Smooth muscle cell (in vitro differentiated cells): ENCODE measurements at regions not wholly inside any gene's neighbourhood (a gene's known extent, or its start where the extent isn't known, plus 50 kb on each side); places are given as distances from the start of the nearest gene placed in this dataset.
A peak's percentile ranks its signal among the peaks of the same experiment; 100 is the strongest.

Experiments
- DNase-seq: peaks from one replicate; lab custom pipeline; 2025; ENCODE audit not compliant: unreplicated experiment; lab: John Stamatoyannopoulos, UW
- H2AFZ ChIP-seq: fragments of 200-600 bp; sonication (generic); 2 replicates; pipeline ENCODE4 v1.6.0; 2016; ENCODE audit warnings: antibody characterized with exemption, low read depth, mild to moderate bottlenecking
- H3F3A ChIP-seq: fragments of 200-600 bp; sonication (generic); 2 replicates; pipeline ENCODE4 v1.6.0; 2017; ENCODE audit warnings: antibody characterized with exemption, low read depth
- H3K27ac ChIP-seq: fragments of 200-600 bp; sonication (generic); 2 replicates; pipeline ENCODE4 v1.5.1; 2016; ENCODE audit warnings: low read depth, mild to moderate bottlenecking
- H3K27me3 ChIP-seq: fragments of 200-600 bp; sonication (generic); 2 replicates; pipeline ENCODE4 v1.6.1; 2016; ENCODE audit warnings: low read depth, mild to moderate bottlenecking
- H3K36me3 ChIP-seq: fragments of 200-600 bp; sonication (generic); 2 replicates; pipeline ENCODE4 v1.5.1; 2016; ENCODE audit warnings: low read depth
- H3K4me1 ChIP-seq: fragments of 200-600 bp; sonication (generic); 2 replicates; pipeline ENCODE4 v1.5.1; 2016; ENCODE audit warnings: low read depth
- H3K4me2 ChIP-seq: fragments of 200-600 bp; sonication (generic); 2 replicates; pipeline ENCODE4 v1.6.0; 2016; ENCODE audit warnings: mild to moderate bottlenecking
- H3K4me3 ChIP-seq: fragments of 200-600 bp; sonication (generic); 2 replicates; pipeline ENCODE4 v1.5.1; 2016; ENCODE audit warnings: mild to moderate bottlenecking
- H3K79me2 ChIP-seq: fragments of 200-600 bp; sonication (generic); 2 replicates; pipeline ENCODE4 v1.6.0; 2016; ENCODE audit warnings: low read depth, mild to moderate bottlenecking
- H3K9ac ChIP-seq: fragments of 200-600 bp; sonication (generic); 2 replicates; pipeline ENCODE4 v1.6.0; 2016; ENCODE audit warnings: low read depth
- H3K9me3 ChIP-seq: fragments of 200-600 bp; sonication (generic); replicated peaks from 2 replicates; pipeline ENCODE4 v1.5.1; 2016; ENCODE audit warnings: low read depth
- H4K20me1 ChIP-seq: fragments of 200-600 bp; sonication (generic); 2 replicates; pipeline ENCODE4 v1.6.0; 2016; ENCODE audit warnings: low read depth
- WGBS: methylation state at CpG from one replicate; pipeline ENCODE4 v1.1.7; 2016; ENCODE audit warnings: low lambda C conversion rate; 5-methylcytosine and 5-hydroxymethylcytosine counted together
- TF ChIP-seq, protein P1 (sequence below): fragments of 200-600 bp; sonication (generic); IDR thresholded peaks from 2 replicates; pipeline ENCODE4 v1.5.1; 2017; ENCODE audit warnings: borderline replicate concordance, mild to moderate bottlenecking, antibody characterized with exemption; ENCODE audit not compliant: insufficient read depth, poor library complexity, severe bottlenecking

DNA sequence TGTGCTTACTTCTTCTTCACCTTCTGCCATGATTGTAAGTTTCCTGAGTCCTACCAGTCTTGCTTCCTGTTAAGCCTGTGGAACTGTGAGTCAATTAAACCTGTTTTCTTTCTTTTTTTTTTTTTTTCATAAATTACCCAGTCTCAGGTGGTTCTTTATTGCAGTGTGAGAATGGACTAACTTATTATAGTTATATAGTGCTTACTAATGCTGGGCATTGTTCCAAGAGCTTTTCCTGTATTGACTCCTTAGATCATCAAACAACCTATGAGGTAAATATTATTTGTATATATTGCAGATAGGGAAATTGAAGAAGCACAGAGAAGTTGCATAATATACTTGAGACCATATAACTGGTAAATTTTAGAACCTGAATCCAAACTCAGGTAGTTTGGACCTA lies 98.1 kb downstream of the MBL2 start:
- no peak overlapping the region for H3K4me2 ChIP-seq
- no peak overlapping the region for H3K4me3 ChIP-seq
- H2AFZ ChIP-seq, result no peak overlapping the region
- TF ChIP-seq, protein P1, sequence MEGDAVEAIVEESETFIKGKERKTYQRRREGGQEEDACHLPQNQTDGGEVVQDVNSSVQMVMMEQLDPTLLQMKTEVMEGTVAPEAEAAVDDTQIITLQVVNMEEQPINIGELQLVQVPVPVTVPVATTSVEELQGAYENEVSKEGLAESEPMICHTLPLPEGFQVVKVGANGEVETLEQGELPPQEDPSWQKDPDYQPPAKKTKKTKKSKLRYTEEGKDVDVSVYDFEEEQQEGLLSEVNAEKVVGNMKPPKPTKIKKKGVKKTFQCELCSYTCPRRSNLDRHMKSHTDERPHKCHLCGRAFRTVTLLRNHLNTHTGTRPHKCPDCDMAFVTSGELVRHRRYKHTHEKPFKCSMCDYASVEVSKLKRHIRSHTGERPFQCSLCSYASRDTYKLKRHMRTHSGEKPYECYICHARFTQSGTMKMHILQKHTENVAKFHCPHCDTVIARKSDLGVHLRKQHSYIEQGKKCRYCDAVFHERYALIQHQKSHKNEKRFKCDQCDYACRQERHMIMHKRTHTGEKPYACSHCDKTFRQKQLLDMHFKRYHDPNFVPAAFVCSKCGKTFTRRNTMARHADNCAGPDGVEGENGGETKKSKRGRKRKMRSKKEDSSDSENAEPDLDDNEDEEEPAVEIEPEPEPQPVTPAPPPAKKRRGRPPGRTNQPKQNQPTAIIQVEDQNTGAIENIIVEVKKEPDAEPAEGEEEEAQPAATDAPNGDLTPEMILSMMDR, result no peak
- H3K4me1 ChIP-seq, result peaks cover 7% of the 10 kb centered on the region
- H3K27me3 ChIP-seq, result no peaks in the 10 kb centered on the region
- peaks cover 9% of the 10 kb centered on the region for H3F3A ChIP-seq
- no peaks in the 10 kb centered on the region for H3K36me3 ChIP-seq
- no peaks in the 10 kb centered on the region for H3K9me3 ChIP-seq
- no peaks in the 10 kb centered on the region for H4K20me1 ChIP-seq
- H3K79me2 ChIP-seq, result no peaks in the 10 kb centered on the region
- no peak overlapping the region for H3K9ac ChIP-seq
- H3K27ac ChIP-seq, result no peak overlapping the region
- no peak for DNase-seq

DNA sequence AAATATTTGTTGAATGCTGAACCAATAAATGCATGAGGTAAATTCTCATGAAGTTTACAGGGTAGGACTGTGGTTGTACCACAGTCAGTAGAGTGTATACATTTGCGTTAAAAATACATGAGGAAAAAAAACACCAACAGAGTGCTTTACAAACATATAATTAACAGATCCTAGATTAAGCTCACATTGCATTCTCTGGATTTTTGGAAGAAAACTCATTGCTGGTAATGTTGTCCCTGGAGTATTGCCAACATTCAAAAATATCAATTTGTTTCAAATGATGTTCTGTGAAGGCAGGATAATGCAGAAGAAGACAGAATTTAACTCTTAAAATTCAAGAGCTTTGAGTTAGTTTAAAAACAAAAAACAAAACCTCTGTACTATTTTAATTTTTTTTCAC lies 95.5 kb downstream of the MBL2 start:
- H3K9me3 ChIP-seq, result no peaks in the 10 kb centered on the region
- 3% methylated on average over 1 of the region's 1 CpG for WGBS
- H2AFZ ChIP-seq, result no peak overlapping the region
- TF ChIP-seq, protein P1, result no peak
- no peaks in the 10 kb centered on the region for H3K36me3 ChIP-seq
- peak overlapping the region; percentile 21 for H3K27ac ChIP-seq
- peak overlapping the region; percentile 28 for H3K4me2 ChIP-seq
- peaks cover 9% of the 10 kb centered on the region for H3F3A ChIP-seq
- peaks cover 17% of the 10 kb centered on the region for H3K4me1 ChIP-seq
- H3K9ac ChIP-seq, result no peak overlapping the region
- H4K20me1 ChIP-seq, result no peaks in the 10 kb centered on the region
- no peak overlapping the region for H3K4me3 ChIP-seq
- no peaks in the 10 kb centered on the region for H3K27me3 ChIP-seq
- no peaks in the 10 kb centered on the region for H3K79me2 ChIP-seq
- no peak for DNase-seq

DNA sequence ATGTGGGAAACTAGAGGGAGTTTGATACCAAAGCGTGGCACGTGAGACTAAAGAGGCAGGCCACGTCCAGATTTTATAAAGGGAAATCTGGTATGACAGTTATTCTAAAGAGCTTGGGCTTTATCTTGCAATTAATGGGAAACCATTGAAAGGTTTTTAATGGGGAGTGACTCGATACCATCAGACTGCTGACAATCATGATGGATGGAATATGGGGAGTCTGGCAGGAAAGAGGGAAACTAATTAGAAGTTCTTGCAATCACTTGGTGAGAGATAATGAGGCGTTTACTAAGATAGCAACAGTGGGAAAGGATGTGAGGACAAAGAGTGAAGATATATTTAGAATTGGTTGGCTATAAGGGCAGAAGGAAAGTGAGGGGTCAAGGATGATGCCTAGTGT lies 94.0 kb downstream of the MBL2 start:
- Histone ChIP-seq H3K79me2 (no peaks in the 10 kb centered on the region), H3K4me1 (peaks cover 17% of the 10 kb centered on the region), H3F3A (peaks cover 9% of the 10 kb centered on the region), H3K9me3 (no peaks in the 10 kb centered on the region), H3K36me3 (no peaks in the 10 kb centered on the region), H3K4me3 (no peak overlapping the region), H3K27ac (peak overlapping the region; percentile 36), H3K27me3 (no peaks in the 10 kb centered on the region), H3K4me2 (peak overlapping the region; percentile 66), H2AFZ (peak overlapping the region; percentile 91), H4K20me1 (no peaks in the 10 kb centered on the region), H3K9ac (no peak overlapping the region)
- no peak for DNase-seq
- WGBS, result 29% methylated on average over 5 of the region's 5 CpGs
- TF ChIP-seq, protein P1, result no peak

DNA sequence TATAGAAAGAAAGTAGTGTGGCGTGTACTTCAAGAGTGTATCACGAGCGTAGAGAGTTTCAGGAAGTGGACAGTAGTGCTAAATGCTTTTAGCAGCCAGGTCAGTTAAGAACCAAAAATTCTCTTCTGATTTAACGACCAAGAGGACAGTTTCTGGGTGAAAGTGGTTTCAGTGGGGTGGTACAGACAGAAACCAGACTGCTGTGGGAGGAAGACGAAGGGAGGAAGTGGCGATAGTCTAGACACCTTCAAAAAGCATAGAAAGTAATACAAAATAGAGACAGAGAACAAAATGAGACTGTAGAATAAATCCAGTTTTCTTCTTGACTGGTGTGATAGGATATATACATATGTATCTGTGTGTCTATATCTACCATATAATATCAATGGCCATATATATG lies 93.5 kb downstream of the MBL2 start:
- no peak for DNase-seq
- Histone ChIP-seq H3K79me2 (no peaks in the 10 kb centered on the region), H3K27ac (peak overlapping the region; percentile 36), H3K4me2 (peak overlapping the region; percentile 66), H3K27me3 (no peaks in the 10 kb centered on the region), H3K9ac (no peak overlapping the region), H3K36me3 (no peaks in the 10 kb centered on the region), H3K9me3 (no peaks in the 10 kb centered on the region), H2AFZ (peak overlapping the region; percentile 91), H3F3A (peaks cover 9% of the 10 kb centered on the region), H4K20me1 (no peaks in the 10 kb centered on the region), H3K4me1 (peaks cover 17% of the 10 kb centered on the region), H3K4me3 (no peak overlapping the region)
- TF ChIP-seq, protein P1, result no peak
- WGBS, result 20% methylated on average over 6 of the region's 6 CpGs
